CD4-positive, alpha-beta T cell (primary cell): ENCODE measurements at regions not wholly inside any gene's neighbourhood (a gene's known extent, or its start where the extent isn't known, plus 50 kb on each side); places are given as distances from the start of the nearest gene placed in this dataset.
"Not testable (repeated sequence)": the region's sequence is repeated elsewhere in the genome, so short reads cannot be mapped to it uniquely, and the experiment has no call there.

Source experiments
- ATAC-seq: fragments of 200-7000 bp; cut with Tn5 transposase; one replicate; pipeline ENCODE4 v1.10.0; 2022; ENCODE audit warnings: mild to moderate bottlenecking; ENCODE audit not compliant: poor library complexity
- CTCF ChIA-PET: fragments of 350-600 bp; sonication (Branson Sonifier 250); formaldehyde crosslinking; loops from one replicate; lab custom pipeline; 2021; ENCODE audit warnings: antibody characterized with exemption, inconsistent platforms; lab: Charles Lee
- POLR2A ChIA-PET: fragments of 350-600 bp; sonication (Branson Sonifier 250); formaldehyde crosslinking; loops from one replicate; lab custom pipeline; 2021; ENCODE audit warnings: antibody characterized with exemption, inconsistent platforms; lab: Charles Lee
- DNase-seq, 14 experiments: peaks; one replicate each; pipeline ENCODE4 v3.0.0-alpha.2; 2013 to 2020; ENCODE audit warnings: mixed read lengths in 2 of 14
- H3K27ac ChIP-seq, 2 donors: one replicate each; pipeline versions ENCODE4 v1.5.1 to v1.7.0; 2013; ENCODE audit warnings: low read length in 2 of 2, low read depth in 1 of 2, mild to moderate bottlenecking in 1 of 2
- H3K27me3 ChIP-seq, 2 experiments: 1 replicate in 1 of 2; 2 replicates in 1 of 2; pipeline versions ENCODE4 v1.6.1 to v1.7.0; 2013; ENCODE audit warnings: low read length in 2 of 2, control low read depth in 1 of 2, mild to moderate bottlenecking in 1 of 2, moderate library complexity in 1 of 2; ENCODE audit not compliant: insufficient read depth in 2 of 2, control insufficient read depth in 1 of 2
- H3K36me3 ChIP-seq: one replicate; pipeline ENCODE4 v1.6.1; 2013; ENCODE audit warnings: low read length, control low read depth; ENCODE audit not compliant: insufficient read depth
- H3K4me1 ChIP-seq: one replicate; pipeline ENCODE4 v1.6.1; 2013; ENCODE audit warnings: low read length, control low read depth; ENCODE audit not compliant: insufficient read depth
- H3K4me3 ChIP-seq: one replicate; pipeline ENCODE4 v1.5.1; 2013; ENCODE audit warnings: mild to moderate bottlenecking, low read length, moderate library complexity
- H3K9me3 ChIP-seq, 2 experiments: 1 replicate in 1 of 2; 2 replicates in 1 of 2; pipeline versions ENCODE4 v1.6.1 to v1.7.0; 2013; ENCODE audit warnings: low read length in 2 of 2, mild to moderate bottlenecking in 2 of 2, control low read depth in 1 of 2, moderate library complexity in 1 of 2; ENCODE audit not compliant: control insufficient read depth in 1 of 2, insufficient read depth in 1 of 2
- H3K27ac Mint-ChIP-seq: one replicate; pipeline ENCODE4 v1.8.0; 2020; ENCODE audit warnings: mixed read lengths
- H3K27me3 Mint-ChIP-seq: one replicate; pipeline ENCODE4 v1.8.0; 2021; ENCODE audit warnings: mixed read lengths
- H3K36me3 Mint-ChIP-seq: one replicate; pipeline ENCODE4 v1.8.0; 2021; ENCODE audit warnings: low read depth, mixed read lengths
- H3K4me1 Mint-ChIP-seq: one replicate; pipeline ENCODE4 v1.8.0; 2021; ENCODE audit warnings: low read depth, mixed read lengths
- H3K4me3 Mint-ChIP-seq: one replicate; pipeline ENCODE4 v1.8.0; 2020; ENCODE audit warnings: mild to moderate bottlenecking, mixed read lengths
- H3K9me3 Mint-ChIP-seq: one replicate; pipeline ENCODE4 v1.8.0; 2020; ENCODE audit warnings: mixed read lengths
- intact Hi-C, 2 experiments: fragments of 100-400 bp; cut with DNase I in 1 of 2; cut with micrococcal nuclease in 1 of 2; formaldehyde crosslinking; loops; one replicate each; pipeline versions ENCODE4 v1.15.1 to v1.9.0; 2023 to 2025; cut with DNase I, micrococcal nuclease
- TF ChIP-seq, protein P1 (sequence below): fragments of 200-600 bp; IDR thresholded peaks from one replicate; pipeline ENCODE4 v1.8.0; 2022; ENCODE audit warnings: antibody characterized with exemption, mild to moderate bottlenecking

GRCh38 chr14:30356438-30357202 lies 202.3 kb upstream of the G2E3 start:
- Mint-ChIP-seq H3K36me3 (no peaks in the 10 kb centered on the region), H3K4me1 (peaks cover 14% of the 10 kb centered on the region), H3K27ac (no peak overlapping the region), H3K27me3 (no peaks in the 10 kb centered on the region), H3K4me3 (no peak overlapping the region), H3K9me3 (peaks cover 2% of the 10 kb centered on the region)
- ChIA-PET CTCF (no interaction called here), POLR2A (no interaction called here)
- H3K27ac ChIP-seq, result no peak overlapping the region
- intact Hi-C loops, result no loop called here
- H3K4me3 ChIP-seq, result no peak overlapping the region
- TF ChIP-seq, protein P1, sequence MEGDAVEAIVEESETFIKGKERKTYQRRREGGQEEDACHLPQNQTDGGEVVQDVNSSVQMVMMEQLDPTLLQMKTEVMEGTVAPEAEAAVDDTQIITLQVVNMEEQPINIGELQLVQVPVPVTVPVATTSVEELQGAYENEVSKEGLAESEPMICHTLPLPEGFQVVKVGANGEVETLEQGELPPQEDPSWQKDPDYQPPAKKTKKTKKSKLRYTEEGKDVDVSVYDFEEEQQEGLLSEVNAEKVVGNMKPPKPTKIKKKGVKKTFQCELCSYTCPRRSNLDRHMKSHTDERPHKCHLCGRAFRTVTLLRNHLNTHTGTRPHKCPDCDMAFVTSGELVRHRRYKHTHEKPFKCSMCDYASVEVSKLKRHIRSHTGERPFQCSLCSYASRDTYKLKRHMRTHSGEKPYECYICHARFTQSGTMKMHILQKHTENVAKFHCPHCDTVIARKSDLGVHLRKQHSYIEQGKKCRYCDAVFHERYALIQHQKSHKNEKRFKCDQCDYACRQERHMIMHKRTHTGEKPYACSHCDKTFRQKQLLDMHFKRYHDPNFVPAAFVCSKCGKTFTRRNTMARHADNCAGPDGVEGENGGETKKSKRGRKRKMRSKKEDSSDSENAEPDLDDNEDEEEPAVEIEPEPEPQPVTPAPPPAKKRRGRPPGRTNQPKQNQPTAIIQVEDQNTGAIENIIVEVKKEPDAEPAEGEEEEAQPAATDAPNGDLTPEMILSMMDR, result no peak
- ATAC-seq (no peak), DNase-seq (no peak)
- H3K9me3 ChIP-seq, result no peaks in the 10 kb centered on the region
- no peaks in the 10 kb centered on the region for H3K36me3 ChIP-seq
- no peaks in the 10 kb centered on the region for H3K27me3 ChIP-seq
- H3K4me1 ChIP-seq, result no peaks in the 10 kb centered on the region

- TF ChIP-seq, protein P1, result no peak
- intact Hi-C loops, result no loop called here
- ATAC-seq (no peak), DNase-seq (no peak)
- CTCF ChIA-PET, result no interaction called here
- H3K4me1 ChIP-seq, result no peaks in the 10 kb centered on the region
- no peaks in the 10 kb centered on the region for H3K36me3 Mint-ChIP-seq
- no peak overlapping the region for H3K27ac Mint-ChIP-seq
- no peak overlapping the region for H3K4me3 ChIP-seq
- H3K9me3 ChIP-seq, result no peaks in the 10 kb centered on the region
- peaks cover 14% of the 10 kb centered on the region for H3K4me1 Mint-ChIP-seq
- H3K27ac ChIP-seq, result no peak overlapping the region
- no peaks in the 10 kb centered on the region for H3K27me3 Mint-ChIP-seq
- no peaks in the 10 kb centered on the region for H3K36me3 ChIP-seq
- POLR2A ChIA-PET, result no interaction called here
- H3K9me3 Mint-ChIP-seq, result peaks cover 2% of the 10 kb centered on the region
- H3K4me3 Mint-ChIP-seq, result no peak overlapping the region
- no peaks in the 10 kb centered on the region for H3K27me3 ChIP-seq
These were observed 201.2 kb upstream of the G2E3 start for GRCh38 chr14:30357791-30358190.

DNA sequence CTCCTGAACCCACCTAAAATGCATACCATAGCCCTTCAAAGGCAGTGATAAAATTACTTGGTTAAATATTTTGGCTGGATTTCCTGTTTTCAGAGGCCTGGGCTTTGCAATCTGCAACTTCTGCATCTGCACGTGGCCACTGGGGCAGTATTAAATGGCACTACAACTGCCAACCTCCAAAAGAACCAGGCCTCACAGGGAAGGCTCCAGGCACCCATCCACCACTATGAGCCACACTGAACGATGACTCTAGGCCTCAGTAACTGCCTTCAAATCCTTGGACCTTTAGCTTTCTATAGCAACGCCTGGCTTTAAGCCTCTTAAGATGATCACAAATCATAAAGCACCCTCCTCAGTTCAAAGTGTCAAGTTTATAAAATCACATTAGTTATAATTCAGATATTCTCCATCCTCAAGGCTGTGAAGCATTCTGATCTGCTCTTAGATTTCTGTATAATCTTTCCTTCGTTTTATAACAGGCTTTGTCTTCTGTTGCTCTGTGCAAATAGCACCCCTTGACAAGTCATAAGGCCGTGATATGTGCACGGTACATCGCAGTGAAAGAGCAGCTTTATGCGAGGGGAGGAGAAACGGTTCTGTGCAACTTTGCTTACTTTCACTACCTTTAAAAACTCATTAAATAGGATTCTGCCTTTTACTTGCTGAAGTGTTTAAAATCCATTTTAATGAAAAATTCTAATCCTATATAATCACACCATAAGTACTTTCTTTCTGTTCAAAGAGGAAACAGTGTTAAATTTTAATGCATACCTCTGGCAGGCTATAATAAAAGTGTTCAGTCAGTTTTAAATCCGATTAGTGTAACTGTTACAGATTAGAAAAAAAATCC lies 196.4 kb upstream of the G2E3 start:
- Histone ChIP-seq H3K4me1 (no peaks in the 10 kb centered on the region), H3K36me3 (no peaks in the 10 kb centered on the region), H3K4me3 (no peak overlapping the region), H3K27me3 (no peaks in the 10 kb centered on the region), H3K27ac (no peak overlapping the region), H3K9me3 (no peaks in the 10 kb centered on the region)
- Mint-ChIP-seq H3K4me1 (no peaks in the 10 kb centered on the region), H3K27ac (no peak overlapping the region), H3K36me3 (no peaks in the 10 kb centered on the region), H3K4me3 (no peak overlapping the region), H3K27me3 (no peaks in the 10 kb centered on the region), H3K9me3 (peaks cover 2% of the 10 kb centered on the region)
- CTCF ChIA-PET, result no interaction called here
- no peak for DNase-seq
- intact Hi-C loops, result no loop called here
- ATAC-seq, result no peak
- TF ChIP-seq, protein P1, result no peak
- POLR2A ChIA-PET, result no interaction called here

DNA sequence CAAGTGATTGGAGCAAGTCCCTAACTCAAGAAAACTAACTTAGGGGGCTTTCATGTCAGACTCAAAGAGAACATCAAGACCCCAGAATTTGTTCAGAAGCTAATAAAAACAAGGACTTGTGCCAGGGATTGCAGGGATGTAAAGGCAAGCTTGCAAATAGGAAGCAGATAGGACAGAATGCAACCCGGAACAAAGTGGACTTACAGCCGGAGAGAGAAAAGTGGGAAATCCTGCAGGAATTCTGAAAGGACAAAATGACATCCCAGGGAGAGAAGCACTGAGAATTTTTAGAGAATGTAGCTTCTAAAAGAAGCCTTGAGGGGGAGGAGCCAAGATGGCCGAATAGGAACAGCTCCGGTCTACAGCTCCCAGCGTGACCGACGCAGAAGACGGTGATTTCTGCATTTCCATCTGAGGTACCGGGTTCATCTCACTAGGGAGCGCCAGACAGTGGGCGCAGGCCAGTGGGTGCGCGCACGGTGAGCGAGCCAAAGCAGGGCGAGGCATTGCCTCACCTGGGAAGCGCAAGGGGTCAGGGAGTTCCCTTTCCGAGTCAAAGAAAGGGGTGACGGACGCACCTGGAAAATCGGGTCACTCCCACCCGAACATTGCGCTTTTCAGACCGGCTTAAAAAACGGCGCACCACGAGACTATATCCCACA lies 195.6 kb upstream of the G2E3 start:
- H3K27ac ChIP-seq, H3K36me3 Mint-ChIP-seq, ATAC-seq, CTCF ChIA-PET, H3K4me3 ChIP-seq, DNase-seq, H3K9me3 ChIP-seq, H3K4me1 Mint-ChIP-seq, H3K4me3 Mint-ChIP-seq, H3K27me3 Mint-ChIP-seq, H3K27ac Mint-ChIP-seq, H3K27me3 ChIP-seq, H3K9me3 Mint-ChIP-seq, POLR2A ChIA-PET, intact Hi-C loops, H3K36me3 ChIP-seq, H3K4me1 ChIP-seq: not testable (repeated sequence)
